Stimulated activated naive CD8-positive, alpha-beta T cell treated with anti-CD3 and anti-CD28 coated beads, Interleukin-15, Interleukin-2, amounts not matched to agents 100 U/mL and 50 U/mL, for 24 hours (primary cell): ENCODE measurements at regions not wholly inside any gene's neighbourhood (a gene's known extent, or its start where the extent isn't known, plus 50 kb on each side); places are given as distances from the start of the nearest gene placed in this dataset.
"Not testable (repeated sequence)": the region's sequence is repeated elsewhere in the genome, so short reads cannot be mapped to it uniquely, and the experiment has no call there.

Source experiments
- ATAC-seq: fragments of 150-1000 bp; cut with Tn5 transposase; one replicate; pipeline ENCODE4 v1.10.0; 2021
- DNase-seq: peaks from one replicate; pipeline ENCODE4 v3.0.0; 2021

DNA sequence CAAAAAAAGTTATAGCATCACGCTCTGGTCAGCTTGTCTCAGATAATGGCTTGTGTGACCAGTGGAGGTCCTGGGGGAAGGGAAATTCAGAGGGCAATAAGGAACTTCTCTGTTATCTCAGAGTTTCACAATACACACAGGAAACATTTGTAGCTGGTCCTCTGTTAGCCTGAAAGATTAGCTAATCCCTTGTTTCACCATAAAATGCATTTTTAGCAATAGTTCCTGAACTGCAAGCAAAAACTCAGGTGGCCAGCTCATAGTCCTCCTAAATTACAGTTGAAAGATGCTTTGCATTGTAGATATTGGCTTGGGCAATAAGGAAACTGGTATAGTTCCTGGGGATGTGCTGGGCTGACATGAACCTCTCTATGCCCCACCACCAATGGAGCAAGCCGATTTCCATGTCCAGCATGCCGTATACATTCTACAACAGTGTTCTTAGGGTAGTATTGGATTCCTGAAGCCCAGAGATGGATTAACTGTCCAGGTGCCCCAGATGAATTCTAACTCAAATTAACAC is 141.5 kb upstream of the TBL1XR1 start:
- no peak for DNase-seq
- ATAC-seq: no peak

DNA sequence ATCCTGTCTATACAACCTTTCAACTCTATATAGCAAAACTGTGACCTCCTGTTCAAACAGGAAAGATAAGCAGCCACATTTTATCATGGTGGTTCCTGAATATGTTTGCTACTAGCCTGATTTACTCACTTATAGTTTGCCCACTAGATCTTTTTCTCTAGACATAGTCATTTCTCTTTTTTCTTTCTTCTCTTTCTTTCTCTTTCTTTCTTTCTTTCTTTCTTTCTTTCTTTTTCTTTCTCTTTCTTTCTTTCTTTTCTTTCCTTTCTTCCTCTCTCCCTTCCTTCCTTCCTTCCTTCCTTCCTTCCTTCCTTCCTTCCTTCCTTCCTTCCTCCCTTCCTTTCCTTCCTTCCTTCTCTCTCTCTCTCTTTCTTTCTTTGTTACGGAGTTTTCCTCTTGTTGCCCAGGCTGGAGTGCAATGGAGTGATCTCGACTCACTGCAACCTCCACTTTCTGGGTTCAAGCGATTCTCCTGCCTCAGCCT is 142.0 kb upstream of the TBL1XR1 start:
- not testable (repeated sequence) for DNase-seq, ATAC-seq

GRCh38 chr3:177340243-177340830 is 143.1 kb upstream of the TBL1XR1 start:
- ATAC-seq (no peak), DNase-seq (no peak)

DNA sequence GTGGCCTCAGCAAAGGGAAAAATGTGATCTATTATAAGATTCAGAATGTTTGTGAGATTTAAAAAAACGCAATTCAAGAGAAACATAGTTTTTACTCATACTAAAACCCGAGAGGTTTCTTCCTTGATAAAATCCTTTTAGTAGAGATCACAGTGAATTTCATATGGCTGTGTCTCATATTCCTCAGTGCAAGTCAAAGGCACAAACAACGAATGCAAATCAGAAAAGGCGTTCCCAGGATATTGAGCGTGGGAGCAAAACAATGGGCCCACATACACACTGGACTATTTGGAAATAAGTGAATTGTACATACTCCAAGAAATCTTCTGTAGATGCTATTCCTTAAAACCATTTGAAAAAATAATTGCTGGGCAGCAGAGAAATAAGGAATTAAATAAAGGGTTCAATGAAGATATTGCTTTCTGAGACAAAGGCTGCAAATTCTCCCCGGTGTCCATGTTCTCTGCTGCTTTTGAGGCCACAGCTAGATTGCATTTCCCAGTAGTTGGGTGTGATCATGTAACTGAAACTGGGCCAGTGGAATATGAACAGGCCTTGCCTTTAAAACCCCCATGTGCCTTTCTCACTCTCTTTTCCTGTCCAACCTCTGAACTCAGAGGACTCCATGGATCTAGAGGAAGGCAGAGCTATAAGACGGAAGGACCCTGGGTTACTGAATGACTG is 144.6 kb upstream of the TBL1XR1 start:
- no peak for DNase-seq
- ATAC-seq: no peak

DNA sequence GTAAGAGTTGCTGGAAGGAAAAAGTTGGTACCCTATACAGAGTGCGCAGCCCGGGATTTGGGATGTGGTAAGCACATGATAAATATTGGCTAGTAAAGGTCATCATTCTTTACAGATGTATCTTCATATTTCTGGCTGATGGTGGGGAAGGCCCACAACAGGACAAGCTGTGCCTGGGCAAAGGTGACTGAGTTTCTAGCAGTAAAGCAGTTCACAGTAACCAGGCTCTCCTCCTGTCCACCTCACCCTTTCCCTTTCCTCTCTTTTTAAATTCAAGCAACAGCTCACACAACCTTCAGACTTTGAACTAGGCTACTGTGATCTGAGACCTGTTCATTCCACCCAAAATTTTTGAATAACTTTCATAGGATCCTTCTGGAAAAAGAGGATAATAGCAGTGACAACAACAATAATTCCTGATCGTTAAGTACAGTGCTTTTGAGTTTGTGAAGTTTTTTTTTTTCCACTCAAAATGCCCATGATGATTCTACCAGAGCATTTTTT is 145.9 kb upstream of the TBL1XR1 start:
- no peak for ATAC-seq
- no peak for DNase-seq

- ATAC-seq: peak; percentile 93
These were observed 148.0 kb upstream of the TBL1XR1 start for GRCh38 chr3:177345049-177345972.

GRCh38 chr3:177345973-177346503 is 148.8 kb upstream of the TBL1XR1 start:
- no peak for DNase-seq
- no peak for ATAC-seq

More at GRCh38 chr3:177345049-177345972, 148.0 kb upstream of the TBL1XR1 start:
- peak; percentile 67 for DNase-seq

- ATAC-seq (no peak), DNase-seq (no peak)
These were observed 149.6 kb upstream of the TBL1XR1 start for GRCh38 chr3:177346878-177347277.

DNA sequence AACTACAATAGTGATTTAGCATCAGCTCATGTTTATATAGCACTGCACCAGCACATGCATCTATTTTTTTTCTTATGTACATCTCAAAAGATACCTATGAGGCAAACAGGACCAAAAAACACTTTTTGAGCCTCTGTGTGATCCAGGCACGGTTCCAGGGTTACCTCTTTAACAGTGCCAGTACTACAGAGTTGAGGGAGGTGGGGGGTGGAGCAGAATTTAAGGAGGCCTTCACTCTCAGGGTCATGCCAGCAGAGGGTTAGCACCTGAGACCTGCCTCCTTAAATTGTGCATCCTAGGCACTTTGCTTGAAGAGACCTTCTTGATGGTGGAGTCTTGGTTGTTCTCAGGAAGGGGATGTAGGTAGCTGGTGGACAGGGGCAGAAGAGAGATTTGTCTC is 150.3 kb upstream of the TBL1XR1 start:
- no peak for ATAC-seq
- DNase-seq: no peak

GRCh38 chr3:177348974-177349373 is 151.7 kb upstream of the TBL1XR1 start:
- ATAC-seq: no peak
- DNase-seq: no peak

- no peak for DNase-seq
- ATAC-seq: no peak
These were observed 152.1 kb upstream of the TBL1XR1 start for GRCh38 chr3:177349384-177349783.

GRCh38 chr3:177350121-177350520 is 152.8 kb upstream of the TBL1XR1 start:
- DNase-seq: no peak
- no peak for ATAC-seq

GRCh38 chr3:177351206-177351605 is 153.9 kb upstream of the TBL1XR1 start:
- ATAC-seq (no peak), DNase-seq (no peak)

GRCh38 chr3:177351757-177352158 is 154.5 kb upstream of the TBL1XR1 start:
- ATAC-seq (peak; percentile 93), DNase-seq (no peak)

DNA sequence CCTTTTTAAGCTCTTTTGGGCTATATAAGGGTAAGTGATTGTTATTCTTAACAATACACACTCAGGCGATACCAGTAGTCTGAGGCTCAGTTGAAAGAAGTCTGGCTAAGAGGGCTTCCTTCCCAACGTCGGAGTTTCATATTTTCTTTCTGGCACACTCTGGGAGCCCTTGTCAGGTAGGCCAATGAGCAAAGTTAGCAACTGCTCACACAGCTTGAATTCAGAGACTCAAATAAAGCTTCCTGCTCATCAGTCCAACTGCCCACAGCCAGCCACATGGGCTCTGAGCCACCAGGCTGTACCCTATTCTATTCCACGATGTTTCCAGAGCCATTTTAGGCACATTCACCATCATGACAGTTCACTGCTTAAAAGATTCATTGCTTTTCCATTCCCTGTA is 155.1 kb upstream of the TBL1XR1 start:
- ATAC-seq (no peak), DNase-seq (no peak)

DNA sequence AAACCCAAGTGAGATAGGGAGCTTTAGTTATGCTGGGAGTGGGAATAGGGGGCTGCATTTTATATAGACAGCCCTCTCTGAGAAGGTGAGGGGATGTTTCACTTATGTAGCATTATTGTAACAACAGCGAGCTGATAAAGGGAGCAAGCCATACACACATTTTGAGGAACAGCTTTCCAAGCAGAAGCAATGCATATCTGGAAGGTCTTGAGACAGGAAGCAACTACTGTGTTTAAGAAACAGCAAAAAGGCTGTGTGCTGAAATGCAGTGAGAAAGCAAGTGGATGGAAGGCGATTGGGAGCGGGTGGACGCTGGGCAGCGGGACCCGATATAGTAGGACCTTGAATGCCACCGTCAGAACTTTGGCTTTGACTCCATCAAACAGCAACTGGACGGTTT is 155.9 kb upstream of the TBL1XR1 start:
- no peak for ATAC-seq
- DNase-seq: no peak

- not testable (repeated sequence) for ATAC-seq, DNase-seq
These were observed 156.6 kb upstream of the TBL1XR1 start for GRCh38 chr3:177353879-177354278.

GRCh38 chr3:177354466-177354865 is 157.2 kb upstream of the TBL1XR1 start:
- no peak for ATAC-seq
- DNase-seq: no peak

- ATAC-seq (no peak), DNase-seq (no peak)
These were observed 158.8 kb upstream of the TBL1XR1 start for GRCh38 chr3:177356113-177356512.

DNA sequence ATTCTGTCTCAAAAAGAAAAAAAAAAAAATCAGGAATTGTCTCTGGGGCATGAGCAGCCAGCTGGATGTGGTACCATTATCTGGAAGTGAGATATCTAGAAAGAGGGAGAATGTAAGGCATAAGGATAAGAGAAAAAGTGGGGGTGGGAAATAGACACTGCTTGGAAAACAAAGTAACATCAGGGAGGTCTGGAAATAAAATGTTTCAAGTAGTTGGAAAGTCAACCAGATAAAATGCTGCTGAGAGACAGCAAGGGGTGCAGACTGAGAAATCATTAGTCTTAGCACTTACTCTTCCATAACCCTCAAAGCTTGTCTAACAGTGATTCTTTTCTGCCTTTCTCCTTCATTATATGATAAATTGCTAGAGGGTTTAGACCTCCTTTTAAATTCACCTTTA is 159.7 kb upstream of the TBL1XR1 start:
- ATAC-seq: no peak
- DNase-seq: no peak

DNA sequence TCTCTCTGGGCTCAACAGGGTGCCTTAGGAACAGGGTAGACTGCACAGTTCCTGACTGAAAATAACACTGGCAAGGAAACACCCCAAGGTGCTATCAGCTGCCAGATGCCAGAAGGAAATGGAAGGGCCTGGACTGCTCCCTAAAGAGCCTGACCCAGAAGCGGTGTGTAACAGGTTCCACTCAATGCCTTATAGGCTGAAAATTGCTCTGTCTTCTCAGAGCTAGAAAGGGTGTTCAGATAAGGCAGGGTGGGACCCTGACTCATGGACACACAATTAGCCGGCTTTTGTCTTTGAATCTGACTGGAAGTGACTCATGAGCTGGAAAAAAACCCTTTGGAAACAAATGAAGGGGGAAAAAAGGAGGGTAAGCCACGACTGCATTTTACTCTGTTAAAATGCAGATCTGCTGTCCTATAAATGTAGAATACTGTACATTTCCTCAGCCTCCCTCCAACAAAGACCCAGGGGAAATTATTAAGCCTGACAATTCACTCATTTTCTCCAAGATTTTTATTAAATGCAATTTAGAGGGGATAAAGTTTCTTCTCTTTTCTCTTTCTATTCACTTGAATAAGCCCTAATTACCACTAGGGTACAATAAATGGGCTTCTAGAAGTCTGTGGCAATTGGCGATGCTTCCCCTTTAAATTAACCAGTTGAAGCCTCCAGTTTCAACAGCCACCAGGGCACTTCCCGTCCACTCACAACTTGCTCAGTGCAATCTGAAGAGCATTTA is 160.2 kb upstream of the TBL1XR1 start:
- DNase-seq (no peak), ATAC-seq (peak; percentile 62)
